Hematopoietic multipotent progenitor cell treated with erythropoietin and hydrocortisone succinate and interleukin-3 and kit ligand, for 8 days (in vitro differentiated cells): ENCODE measurements at regions not wholly inside any gene's neighbourhood (a gene's known extent, or its start where the extent isn't known, plus 50 kb on each side); places are given as distances from the start of the nearest gene placed in this dataset.

Experiments
- DNase-seq: peaks from one replicate; pipeline ENCODE4 v3.0.0-alpha.2; 2015

DNA sequence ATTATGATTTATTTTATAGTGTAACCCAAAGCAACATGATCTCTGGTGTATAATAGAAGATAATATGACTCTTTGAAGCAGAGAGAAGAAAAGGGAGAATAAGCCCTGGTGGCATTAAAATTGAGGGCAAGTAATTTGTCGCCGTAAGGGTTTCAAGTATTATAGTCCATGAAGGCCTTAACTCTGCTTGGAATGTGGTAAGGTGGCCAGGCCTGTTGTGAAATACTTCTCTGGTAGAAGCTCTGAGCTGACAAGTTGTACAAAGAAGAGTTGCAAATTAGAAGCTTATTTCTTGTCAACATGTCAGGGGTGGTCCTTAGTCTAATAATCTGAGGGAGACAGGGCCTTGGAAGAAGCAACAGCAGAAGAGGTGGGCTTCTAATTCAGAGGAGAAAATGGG is 151.7 kb upstream of the HHIP start:
- no peak for DNase-seq

GRCh38 chr4:144495944-144496343 is 150.0 kb upstream of the HHIP start:
- no peak for DNase-seq

- no peak for DNase-seq
Observed at GRCh38 chr4:144499777-144500176, 146.2 kb upstream of the HHIP start.

GRCh38 chr4:144501231-144501780 is 144.7 kb upstream of the HHIP start:
- no peak for DNase-seq

DNA sequence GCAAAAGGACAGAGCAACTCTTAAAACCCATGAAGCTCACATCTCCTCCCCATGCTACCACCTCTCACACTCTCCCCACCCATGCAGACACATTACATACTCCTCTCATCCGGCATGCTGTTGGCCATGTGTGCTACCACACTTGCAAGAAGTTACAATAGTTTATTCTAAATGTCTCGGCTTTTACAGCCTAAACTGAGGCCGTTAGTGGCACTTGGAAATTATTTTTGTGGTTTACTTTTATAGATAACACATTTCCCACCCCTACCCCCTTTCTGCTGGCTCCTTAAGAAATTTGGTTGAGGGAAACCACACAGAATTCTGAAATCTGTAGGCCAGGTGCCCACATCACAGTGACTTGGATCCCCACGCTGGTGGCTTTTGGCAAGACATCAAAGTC is 141.1 kb upstream of the HHIP start:
- no peak for DNase-seq

GRCh38 chr4:144507311-144508101 is 138.4 kb upstream of the HHIP start:
- no peak for DNase-seq

- no peak for DNase-seq
Observed at GRCh38 chr4:144509088-144510015, 136.6 kb upstream of the HHIP start.

DNA sequence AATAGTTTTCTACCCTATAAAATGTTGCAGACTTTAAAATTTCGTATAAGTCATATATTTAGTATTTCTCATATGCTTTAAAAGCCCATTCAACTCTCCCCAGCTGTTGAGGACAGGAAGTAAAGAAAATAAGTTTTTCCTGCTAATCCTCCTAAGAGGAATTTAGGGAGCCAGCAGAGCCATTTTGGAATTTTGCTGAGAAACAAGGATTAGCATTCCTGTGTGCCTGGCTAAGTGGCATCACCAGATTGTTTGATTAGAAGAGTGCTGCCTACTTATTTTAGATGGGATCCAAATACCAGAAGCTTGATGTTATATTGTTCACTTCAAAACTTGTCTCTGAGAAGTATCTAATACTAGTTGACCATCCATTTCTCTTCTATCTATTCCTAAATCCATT is 131.2 kb upstream of the HHIP start:
- no peak for DNase-seq

- no peak for DNase-seq
Observed at GRCh38 chr4:144518181-144518895, 127.6 kb upstream of the HHIP start.

DNA sequence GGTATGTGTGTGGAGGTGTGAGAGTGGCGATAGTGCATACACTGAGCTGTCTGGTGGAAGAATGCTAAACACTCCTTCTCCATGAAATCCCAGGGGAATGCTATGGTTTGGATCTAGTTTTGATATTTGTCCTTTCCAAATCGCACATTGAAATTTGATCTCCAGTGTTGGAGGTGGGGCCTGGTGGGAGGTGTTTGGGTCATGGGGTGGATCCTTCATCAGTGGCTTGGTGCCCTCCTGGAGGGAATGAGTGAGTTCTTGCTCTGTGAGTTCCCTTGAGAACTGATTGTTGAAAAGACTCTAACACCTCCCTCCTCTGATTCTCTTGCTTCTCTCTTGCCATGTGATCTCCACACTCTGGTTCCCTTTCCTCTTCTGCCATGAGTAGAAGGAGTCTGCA is 114.1 kb upstream of the HHIP start:
- no peak for DNase-seq

GRCh38 chr4:144547678-144548298 is 98.2 kb upstream of the HHIP start:
- DNase-seq = no peak

- no peak for DNase-seq
Observed at GRCh38 chr4:144556636-144557035, 89.3 kb upstream of the HHIP start.

- DNase-seq = no peak
Observed at GRCh38 chr4:144557404-144557803, 88.6 kb upstream of the HHIP start.

GRCh38 chr4:144562019-144562705 is 83.8 kb upstream of the HHIP start:
- no peak for DNase-seq

DNA sequence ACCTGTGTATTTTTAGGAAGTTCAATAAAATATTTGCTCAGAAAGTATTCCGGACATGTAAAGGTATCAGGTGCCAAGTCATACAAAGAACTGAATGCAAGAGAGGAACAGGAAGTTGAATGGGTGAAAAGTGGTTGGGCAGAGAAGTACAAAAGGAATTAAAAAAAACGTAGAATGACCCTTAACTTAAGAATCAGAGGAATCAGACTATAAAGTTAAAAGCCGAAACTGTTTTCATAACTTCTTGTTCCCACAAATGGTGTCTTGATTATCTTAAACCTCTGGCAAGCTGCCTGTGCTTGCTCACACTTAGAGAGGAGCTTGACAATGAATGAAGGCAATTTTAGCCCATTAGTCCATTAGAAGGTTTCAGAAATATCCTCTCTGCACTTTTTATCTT is 81.6 kb upstream of the HHIP start:
- no peak for DNase-seq

GRCh38 chr4:144565527-144566195 is 80.3 kb upstream of the HHIP start:
- no peak for DNase-seq

DNA sequence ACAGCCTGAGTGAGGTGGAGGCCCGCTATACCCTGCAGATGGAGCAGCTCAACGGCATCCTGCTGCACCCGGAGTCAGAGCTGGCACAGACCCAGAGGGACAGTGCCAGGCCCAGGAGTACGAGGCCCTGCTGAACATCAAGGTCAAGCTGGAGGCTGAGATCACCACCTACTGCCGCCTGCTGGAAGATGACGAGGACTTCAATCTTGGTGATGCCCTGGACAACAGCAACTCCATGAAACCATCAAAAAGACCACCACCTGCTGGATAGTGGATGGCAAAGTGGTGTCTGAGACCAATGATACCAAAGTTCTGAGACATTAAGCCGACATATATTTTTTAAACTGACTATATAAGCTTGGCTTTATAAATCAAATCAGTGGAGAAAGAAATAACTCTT is 73.3 kb upstream of the HHIP start:
- DNase-seq = no peak

DNA sequence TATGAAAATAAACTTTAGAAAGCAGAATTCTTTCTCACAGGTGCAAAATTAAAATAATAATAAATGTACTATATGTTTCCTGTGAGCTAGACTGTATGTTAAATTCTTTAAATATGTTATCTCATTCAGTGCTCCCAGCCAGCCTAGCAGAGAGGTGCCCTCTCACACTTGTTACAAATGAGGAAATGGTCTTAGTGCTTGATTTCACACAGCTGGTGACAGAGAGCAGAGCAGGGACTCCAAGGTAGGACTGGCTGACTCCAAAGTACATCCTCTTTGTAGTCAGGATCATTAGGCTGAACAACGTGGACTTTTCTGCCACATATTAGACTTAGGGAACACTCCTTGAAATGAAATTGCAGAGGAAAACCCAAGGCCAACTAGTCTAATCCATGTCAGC is 72.0 kb upstream of the HHIP start:
- no peak for DNase-seq

DNA sequence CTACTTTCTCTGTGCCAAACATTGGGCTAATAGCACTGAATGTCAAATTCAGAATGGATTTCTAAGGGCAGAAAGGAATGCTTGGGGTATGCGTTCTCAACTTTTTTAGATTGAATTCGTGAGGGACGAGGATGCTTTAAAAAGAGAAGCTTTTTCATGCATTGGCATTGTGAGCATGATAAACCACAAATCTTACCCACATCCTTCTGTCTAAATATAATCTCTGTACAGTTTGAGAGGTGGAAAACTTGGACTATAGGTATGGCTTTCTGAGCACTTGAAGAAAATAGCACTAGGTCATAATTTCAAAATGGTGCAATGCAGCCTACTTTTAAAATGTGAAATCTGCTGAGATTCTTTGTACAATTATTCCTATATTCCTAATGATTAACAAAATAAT is 71.4 kb upstream of the HHIP start:
- no peak for DNase-seq

- no peak for DNase-seq
Observed at GRCh38 chr4:144575181-144575580, 70.8 kb upstream of the HHIP start.

- DNase-seq = no peak
Observed at GRCh38 chr4:144578681-144579080, 67.3 kb upstream of the HHIP start.
